ENCODE measurements at regions not wholly inside any gene's neighbourhood (a gene's known extent, or its start where the extent isn't known, plus 50 kb on each side); places are given as distances from the start of the nearest gene placed in this dataset.

DNA sequence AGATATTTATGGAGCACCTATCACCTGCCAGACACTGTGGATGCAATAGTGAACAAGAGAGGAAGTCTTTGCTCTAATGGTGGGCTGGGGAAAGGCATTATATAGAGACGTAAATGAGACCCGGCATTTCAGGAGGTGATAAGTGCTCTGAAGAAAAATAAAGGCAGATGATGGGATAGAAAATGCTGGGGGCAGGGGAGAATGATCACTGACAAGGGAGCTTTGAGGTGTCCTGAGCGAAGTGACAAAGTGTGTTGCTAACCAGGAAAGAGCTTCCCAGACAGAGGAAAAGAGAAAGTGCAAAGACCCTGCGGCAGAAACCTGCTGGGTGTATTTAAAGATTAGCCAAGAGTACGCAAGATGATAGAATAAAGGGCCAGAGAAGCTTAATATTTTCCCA lies 1096.1 kb downstream of the BCL11B start:
- TF ChIP-seq, protein P1, sequence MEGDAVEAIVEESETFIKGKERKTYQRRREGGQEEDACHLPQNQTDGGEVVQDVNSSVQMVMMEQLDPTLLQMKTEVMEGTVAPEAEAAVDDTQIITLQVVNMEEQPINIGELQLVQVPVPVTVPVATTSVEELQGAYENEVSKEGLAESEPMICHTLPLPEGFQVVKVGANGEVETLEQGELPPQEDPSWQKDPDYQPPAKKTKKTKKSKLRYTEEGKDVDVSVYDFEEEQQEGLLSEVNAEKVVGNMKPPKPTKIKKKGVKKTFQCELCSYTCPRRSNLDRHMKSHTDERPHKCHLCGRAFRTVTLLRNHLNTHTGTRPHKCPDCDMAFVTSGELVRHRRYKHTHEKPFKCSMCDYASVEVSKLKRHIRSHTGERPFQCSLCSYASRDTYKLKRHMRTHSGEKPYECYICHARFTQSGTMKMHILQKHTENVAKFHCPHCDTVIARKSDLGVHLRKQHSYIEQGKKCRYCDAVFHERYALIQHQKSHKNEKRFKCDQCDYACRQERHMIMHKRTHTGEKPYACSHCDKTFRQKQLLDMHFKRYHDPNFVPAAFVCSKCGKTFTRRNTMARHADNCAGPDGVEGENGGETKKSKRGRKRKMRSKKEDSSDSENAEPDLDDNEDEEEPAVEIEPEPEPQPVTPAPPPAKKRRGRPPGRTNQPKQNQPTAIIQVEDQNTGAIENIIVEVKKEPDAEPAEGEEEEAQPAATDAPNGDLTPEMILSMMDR (IDR thresholded peaks at IDR 0.05) = no peak
- no peak for TF ChIP-seq POLR2AphosphoS5 (IDR thresholded peaks at IDR 0.05)
- no peak for TF ChIP-seq POLR2A (IDR thresholded peaks at IDR 0.05)
- no peak for TF ChIP-seq EP300 (IDR thresholded peaks at IDR 0.05)
